Putamen (tissue), 1 donor: ENCODE measurements at regions not wholly inside any gene's neighbourhood (a gene's known extent, or its start where the extent isn't known, plus 50 kb on each side); places are given as distances from the start of the nearest gene placed in this dataset.
"Not testable (repeated sequence)": the region's sequence is repeated elsewhere in the genome, so short reads cannot be mapped to it uniquely, and the experiment has no call there.

Experiments used
- DNase-seq: peaks from one replicate; pipeline ENCODE4 v3.0.0-alpha.2; 2016; ENCODE audit warnings: low spot score

DNA sequence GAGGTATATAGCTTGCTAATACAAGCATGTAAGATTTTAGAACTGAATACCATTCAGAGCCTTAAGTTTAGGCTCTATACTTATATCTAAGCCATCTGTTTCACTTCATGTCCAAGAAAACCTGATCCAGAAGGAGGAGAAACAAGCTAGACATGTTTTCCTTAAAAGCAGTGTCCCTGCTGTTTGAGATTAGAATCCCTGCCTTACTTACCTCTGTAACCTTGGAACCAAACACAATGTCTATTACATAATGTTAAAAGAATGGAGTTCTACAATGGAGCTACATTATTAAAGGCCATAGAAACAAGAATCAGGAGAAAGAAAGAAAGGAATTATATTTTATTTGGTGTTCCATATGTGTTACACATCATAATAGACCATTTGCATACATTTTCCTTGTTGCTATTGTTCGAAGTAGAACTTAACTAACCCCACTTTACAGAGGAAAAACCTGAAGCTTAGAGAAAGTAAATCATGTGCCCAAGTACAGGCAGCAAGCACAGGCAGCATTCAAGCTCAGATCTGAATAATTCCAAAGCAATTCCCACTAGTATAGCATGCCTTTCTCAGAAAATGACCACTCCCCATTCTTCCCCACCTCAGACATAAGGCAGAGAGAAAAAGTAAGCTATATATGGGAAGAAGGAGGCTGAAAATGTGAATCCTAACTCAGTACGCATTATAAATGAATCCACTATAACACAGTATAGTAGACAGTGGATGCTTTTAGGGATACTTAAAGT is 380.1 kb upstream of the SPAG17 start:
- no peak for DNase-seq

GRCh38 chr1:118563981-118564951 is 379.2 kb upstream of the SPAG17 start:
- DNase-seq = no peak

DNA sequence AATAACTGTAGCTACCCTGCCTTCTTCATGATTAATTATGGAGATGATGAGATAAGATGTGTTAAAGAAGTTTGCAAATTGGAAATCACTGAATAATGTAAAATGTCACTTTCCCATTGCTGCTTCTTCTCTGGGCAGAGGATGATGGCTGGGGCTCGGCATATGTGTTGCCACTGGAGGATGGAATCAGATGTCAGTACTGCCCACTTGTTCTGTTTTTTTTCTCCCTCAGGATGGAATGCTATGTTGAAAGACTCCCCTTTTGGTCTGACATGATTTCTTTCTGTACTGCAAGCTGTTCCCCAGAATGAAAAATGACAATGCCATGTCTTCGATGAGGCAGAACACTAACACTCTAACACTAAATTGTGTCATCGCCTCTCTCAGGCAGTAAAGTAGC is 373.9 kb upstream of the SPAG17 start:
- no peak for DNase-seq

DNA sequence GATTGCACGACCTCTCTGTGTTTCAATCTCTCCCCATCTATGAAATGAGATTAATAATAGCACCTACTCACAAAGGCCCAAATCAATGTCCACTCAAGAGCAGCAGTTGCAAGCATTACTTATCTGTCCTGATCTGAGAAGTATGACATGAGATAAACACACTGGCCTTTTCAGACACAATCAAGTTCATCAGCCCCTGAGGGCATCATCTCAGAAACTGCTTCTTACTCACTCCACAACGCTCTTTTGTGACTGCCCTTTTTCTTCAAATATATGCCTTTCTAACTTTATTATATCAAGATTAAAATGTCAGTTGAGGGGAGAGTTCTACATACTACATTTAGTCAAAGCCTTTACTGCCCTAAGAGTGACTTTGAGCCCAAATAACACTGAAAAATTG is 371.9 kb upstream of the SPAG17 start:
- no peak for DNase-seq

DNA sequence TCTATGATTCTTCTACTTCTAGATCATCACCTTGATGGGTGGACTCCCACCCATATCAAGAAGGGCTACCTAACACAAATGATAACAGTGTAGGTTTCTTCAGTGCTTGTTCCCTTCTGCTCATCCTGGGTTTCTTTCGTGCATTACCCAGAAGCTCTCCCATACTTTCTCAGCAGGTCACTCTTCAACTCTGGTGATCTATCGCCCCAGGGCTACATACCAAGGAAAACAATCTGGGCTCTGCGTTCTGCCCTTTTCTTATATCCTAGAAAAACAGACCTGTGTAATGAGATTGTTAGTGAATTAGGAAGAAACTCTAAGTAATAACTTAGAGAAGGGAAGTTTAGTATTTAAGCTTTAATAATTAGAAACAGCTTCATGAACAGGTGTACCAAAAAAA is 370.6 kb upstream of the SPAG17 start:
- DNase-seq = no peak

DNA sequence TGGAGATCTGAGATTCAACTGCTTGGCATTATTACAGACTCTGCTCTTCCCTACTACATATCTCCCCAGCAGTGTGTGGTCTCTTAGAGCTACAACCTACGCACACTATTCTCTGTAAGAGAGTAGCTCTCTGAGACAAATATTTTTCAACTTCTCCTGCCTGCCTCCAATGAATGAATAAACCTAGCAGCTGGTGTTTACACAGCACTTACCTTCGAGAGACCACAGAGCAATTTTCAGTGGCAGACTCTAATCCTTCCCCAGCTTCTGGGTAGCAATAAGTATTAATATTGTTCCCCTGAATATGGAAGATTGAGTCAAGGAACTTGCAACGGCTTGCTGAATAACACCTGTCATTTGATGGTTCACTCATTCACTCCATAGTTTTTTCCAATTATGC is 350.9 kb upstream of the SPAG17 start:
- DNase-seq = no peak

DNA sequence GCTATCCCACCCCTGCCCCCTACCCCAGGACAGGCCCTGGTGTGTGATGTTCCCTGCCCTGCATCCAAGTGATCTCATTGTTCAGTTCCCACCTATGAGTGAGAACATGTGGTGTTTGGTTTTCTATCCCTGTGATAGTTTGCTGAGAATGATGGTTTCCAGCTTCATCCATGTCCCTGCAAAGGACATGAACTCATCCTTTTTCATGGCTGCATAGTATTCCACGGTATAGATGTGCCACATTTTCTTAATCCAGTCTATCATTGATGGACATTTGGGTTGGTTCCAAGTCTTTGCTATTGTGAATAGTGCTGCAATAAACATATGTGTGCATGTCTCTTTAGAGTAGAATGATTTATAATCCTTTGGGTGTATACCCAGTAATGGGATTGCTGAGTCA is 326.9 kb upstream of the SPAG17 start:
- not testable (repeated sequence) for DNase-seq

DNA sequence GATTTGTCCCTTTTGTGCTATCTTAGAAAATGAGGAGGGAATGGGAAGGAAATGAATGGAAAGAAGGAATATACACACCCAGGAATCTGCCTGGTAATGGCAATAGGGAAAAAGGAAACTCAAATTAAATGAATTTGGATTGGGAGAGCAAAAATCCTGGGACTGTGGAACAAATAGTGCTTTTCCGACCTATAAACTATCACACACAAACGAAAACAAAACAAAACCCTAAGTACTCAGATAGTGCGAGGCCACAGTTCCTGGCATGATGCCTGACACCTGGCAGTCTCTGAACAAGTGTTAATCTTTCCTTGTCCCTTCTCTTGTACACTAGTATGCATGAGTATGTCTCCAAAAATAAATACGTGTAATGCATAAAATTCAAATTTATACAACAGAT is 319.8 kb upstream of the SPAG17 start:
- no peak for DNase-seq

DNA sequence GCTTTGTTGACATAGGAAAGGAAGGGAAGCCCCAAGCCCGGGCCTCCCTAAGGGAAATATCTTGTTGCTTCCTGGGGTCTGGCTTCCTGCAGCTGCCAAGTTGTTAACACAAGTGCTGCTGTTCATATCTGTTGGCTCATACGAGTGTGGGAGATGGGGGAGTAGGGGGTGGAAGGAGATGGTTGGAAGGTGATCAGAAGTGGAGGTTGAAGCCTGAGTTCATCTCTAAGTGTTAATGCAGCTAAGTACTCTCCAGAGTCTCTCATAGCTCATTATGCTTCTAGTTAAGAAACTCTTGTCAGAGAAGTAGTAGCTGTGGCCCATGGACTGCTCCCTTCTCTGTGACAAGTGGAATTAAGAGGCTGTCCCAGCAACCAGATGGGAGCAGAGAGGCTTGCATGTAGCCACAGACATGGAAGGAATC is 319.2 kb upstream of the SPAG17 start:
- no peak for DNase-seq

- no peak for DNase-seq
These were observed 318.7 kb upstream of the SPAG17 start for GRCh38 chr1:118503752-118504151.

- no peak for DNase-seq
These were observed 310.0 kb upstream of the SPAG17 start for GRCh38 chr1:118494998-118495397.

DNA sequence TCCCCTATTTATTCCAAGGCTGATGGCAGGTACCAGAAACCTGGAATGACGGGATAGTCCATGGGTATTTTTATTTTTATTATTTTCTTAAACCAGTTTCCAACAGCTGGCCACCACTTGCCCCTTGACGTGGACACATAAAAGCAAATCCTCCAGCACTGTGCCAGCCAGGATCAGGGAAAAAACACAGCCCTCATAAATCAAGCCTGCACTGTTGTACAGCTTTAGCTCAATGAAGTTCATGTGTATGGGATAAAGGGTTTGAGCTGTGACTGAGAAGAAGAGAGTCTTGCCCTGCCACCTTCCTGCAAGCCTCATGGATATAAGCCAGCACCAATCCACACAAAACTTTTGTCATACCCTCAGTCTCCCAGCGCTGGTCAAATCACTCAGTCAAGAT is 303.8 kb upstream of the SPAG17 start:
- DNase-seq = no peak

DNA sequence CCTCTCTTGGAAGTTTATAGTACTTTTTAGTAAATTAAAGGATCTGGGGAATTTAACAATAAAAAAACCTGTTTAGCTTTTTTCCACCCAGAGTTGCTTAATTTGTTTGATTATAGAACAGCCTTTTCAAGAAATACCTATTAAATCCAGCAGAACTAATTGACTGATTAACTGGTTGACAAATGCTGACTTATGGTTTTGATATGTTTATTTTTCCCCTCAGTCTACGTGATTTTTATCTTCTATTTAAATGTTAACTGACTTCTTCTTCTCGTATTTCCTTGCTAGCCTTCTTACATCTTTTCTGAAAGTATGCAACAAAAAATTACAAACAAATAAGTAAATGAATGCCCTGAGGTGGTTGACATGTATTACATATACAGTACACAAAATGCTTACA is 302.9 kb upstream of the SPAG17 start:
- DNase-seq = no peak

DNA sequence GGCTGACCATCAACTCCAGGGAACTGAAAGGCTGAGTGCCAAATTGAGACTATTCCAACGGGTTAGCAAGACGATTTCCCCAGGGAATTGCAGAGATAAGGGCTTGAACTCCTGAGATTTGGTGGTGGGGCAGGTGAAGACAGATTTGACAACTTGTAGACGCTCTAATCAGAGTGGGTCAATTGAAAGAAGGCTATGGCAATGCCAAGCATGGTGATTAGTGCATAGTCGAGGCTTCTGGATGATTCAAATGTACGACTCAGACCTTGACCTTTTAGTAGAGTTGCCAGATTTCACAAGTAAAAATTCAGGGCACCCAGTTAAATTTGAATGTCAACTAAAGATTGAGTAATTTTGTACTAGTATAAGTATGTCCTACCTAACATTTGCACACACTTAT is 302.1 kb upstream of the SPAG17 start:
- no peak for DNase-seq

GRCh38 chr1:118486199-118486598 is 301.2 kb upstream of the SPAG17 start:
- no peak for DNase-seq

DNA sequence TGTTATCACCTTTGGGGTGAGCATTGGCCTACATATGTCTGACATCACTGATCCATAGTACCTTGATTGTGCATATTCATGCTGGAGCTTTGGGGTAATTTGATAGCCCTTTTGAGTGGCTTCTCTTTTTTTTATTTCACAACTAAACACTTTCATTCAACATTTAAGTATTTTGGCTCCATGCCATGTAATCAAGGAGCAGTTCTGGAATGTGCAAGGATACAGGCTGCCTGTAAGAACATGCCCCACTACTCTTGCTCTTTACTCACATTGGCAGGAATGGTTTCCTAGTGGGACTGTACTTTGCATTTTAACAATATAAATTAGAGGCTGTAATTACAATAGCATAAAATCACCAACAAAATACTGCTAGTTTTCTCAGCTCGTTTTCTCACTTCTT is 300.7 kb upstream of the SPAG17 start:
- no peak for DNase-seq

- DNase-seq = no peak
These were observed 299.9 kb upstream of the SPAG17 start for GRCh38 chr1:118484893-118485292.

GRCh38 chr1:118483245-118484006 is 298.4 kb upstream of the SPAG17 start:
- DNase-seq = no peak

DNA sequence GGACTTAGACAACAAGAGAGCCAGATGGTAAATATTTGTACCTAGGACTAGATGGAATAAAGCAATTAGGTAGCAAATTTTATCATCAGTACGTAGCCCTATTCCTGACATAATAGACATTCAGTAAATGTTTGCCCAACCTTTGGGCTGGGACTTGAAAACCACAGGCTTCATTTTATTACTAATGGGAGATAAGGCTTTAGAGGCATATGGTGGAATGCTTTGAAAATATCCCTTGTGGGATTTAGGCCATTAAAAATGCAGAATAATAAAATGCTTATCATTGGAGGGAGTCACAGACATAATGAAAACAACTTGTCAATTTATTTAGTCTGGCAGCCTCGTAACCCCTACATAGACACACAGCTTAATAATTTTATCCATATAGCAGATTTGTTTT is 296.1 kb upstream of the SPAG17 start:
- DNase-seq = no peak

DNA sequence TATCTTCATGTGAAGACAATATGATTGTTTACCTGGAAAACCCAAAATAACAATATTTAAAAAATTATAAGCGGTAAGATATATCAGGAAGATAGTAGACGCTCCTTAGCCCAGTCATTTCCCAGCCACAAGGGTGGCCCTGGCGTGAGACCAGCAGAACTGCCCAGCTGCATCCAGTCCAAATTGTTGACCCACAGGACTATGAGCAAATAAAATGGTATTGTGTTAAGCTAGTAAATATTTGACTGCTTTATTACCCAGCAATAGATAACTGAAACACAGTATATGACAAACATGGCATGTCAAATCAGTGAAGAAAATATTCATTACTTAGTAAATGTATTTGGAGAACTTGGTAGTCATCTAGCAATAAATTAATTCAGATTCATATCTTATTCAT is 294.3 kb upstream of the SPAG17 start:
- no peak for DNase-seq

DNA sequence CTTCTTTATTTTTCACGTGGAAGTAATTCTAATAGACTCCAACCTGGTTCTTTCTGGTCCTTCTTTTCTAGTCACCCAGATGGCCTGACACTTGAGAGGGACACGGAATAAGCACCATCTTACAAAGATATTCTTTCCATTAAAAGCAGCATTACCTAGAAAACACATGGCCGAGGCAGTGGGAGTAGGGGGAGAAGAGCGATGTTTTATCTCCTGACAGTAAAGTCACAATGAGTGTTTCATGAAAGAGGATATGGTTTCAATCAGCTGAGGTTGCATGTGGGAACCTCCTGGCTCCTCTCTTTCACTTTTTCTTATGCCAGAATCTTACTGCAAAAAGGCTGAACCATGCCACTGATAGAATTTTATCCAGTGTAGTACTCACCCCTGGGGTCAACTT is 288.8 kb upstream of the SPAG17 start:
- DNase-seq = no peak

DNA sequence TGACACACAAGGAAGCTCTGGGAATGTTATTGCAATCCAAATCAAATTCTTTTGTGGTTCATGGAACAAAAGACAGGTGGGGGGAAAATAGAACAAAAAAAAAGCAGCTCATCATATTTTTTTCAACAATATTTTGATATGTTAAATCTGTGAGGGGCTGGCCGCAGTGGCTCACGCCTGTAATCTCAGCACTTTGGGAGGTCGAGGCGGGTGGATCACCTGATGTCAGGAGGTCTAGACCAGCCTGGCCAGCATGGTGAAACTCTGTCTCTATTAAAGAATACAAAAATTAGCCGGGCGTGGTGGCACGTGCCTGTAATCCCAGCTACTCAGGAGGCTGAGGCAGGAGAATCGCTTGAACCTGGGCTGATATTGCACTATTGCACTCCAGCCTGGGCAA is 279.4 kb upstream of the SPAG17 start:
- not testable (repeated sequence) for DNase-seq

- no peak for DNase-seq
These were observed 276.1 kb upstream of the SPAG17 start for GRCh38 chr1:118461154-118461553.
